ENCODE measurements at regions not wholly inside any gene's neighbourhood (a gene's known extent, or its start where the extent isn't known, plus 50 kb on each side); places are given as distances from the start of the nearest gene placed in this dataset.

- Histone ChIP-seq H4K91ac (replicated peaks; ENCODE audit: insufficient read length, low read length) (no peak overlapping the region), H3K27me3 (replicated peaks in 1 of 4; ENCODE audit: control insufficient read depth in 3 of 4, extremely low read depth in 1 of 4, insufficient read depth in 3 of 4, low read length in 3 of 4) (no peaks in the 10 kb centered on the region), H3K9me3 (ENCODE audit: insufficient read depth in 2 of 2, low read depth in 1 of 2, low read length in 1 of 2) (no peaks in the 10 kb centered on the region), H3K79me2 (ENCODE audit: control insufficient read depth in 1 of 2, insufficient read depth in 2 of 2, low read length in 2 of 2) (no peaks in the 10 kb centered on the region), H4K8ac (ENCODE audit: extremely low read depth, insufficient read depth, low read length) (no peak overlapping the region), H3K14ac (ENCODE audit: insufficient read length) (no peak overlapping the region), H3K36me3 (ENCODE audit: control insufficient read depth in 2 of 4, insufficient read depth in 4 of 4, low read length in 3 of 4) (no peaks in the 10 kb centered on the region), H3K79me1 (ENCODE audit: low read depth, low read length) (no peaks in the 10 kb centered on the region), H3K4me3 (ENCODE audit: extremely low read depth in 1 of 4, insufficient read depth in 2 of 4, low read depth in 3 of 4, low read length in 4 of 4) (no peak overlapping the region), H3K4me1 (replicated peaks in 1 of 4; ENCODE audit: control insufficient read depth in 3 of 4, insufficient read depth in 4 of 4, low read length in 3 of 4) (no peaks in the 10 kb centered on the region), H2BK120ac (replicated peaks; ENCODE audit: low read depth, low read length) (no peak overlapping the region), H3K9ac (replicated peaks in 1 of 4; ENCODE audit: extremely low read depth in 1 of 4, low read depth in 3 of 4, low read length in 3 of 4) (no peak overlapping the region), H4K5ac (ENCODE audit: insufficient read length, low read depth, low read length) (no peak overlapping the region), H3K18ac (ENCODE audit: extremely low read depth, low read length) (no peak overlapping the region), H3K56ac (replicated peaks; ENCODE audit: insufficient read length, low read depth, low read length) (no peak overlapping the region), H3K4me2 (ENCODE audit: insufficient read depth in 1 of 2, low read depth in 2 of 2, low read length in 2 of 2) (no peak overlapping the region), H3K23me2 (ENCODE audit: low read depth, low read length) (no peaks in the 10 kb centered on the region), H2AK5ac (ENCODE audit: low read depth, low read length) (no peak overlapping the region), H2BK5ac (ENCODE audit: low read depth, low read length) (no peak overlapping the region), H4K20me1 (replicated peaks in 1 of 2; ENCODE audit: control insufficient read depth in 1 of 2, insufficient read depth in 2 of 2, low read length in 2 of 2) (no peaks in the 10 kb centered on the region), H2BK20ac (ENCODE audit: low read length) (no peak overlapping the region), H2BK15ac (ENCODE audit: low read length) (no peak overlapping the region), H3K27ac (ENCODE audit: low read depth, low read length) (no peak overlapping the region), H2BK12ac (ENCODE audit: low read depth, low read length) (no peak overlapping the region), H3K4ac (replicated peaks; ENCODE audit: insufficient read length, low read depth, low read length) (no peak overlapping the region), H2AFZ (ENCODE audit: low read length) (no peak overlapping the region; the same call in 1 of the 2 replicates), H3K23ac (ENCODE audit: insufficient read length) (no peak overlapping the region)
- WGBS, 2 experiments (ENCODE audit: extremely low coverage in 1 of 2, insufficient coverage in 1 of 2, insufficient read length in 1 of 2, insufficient replicate concordance in 2 of 2, low coverage in 1 of 2, low lambda C conversion rate in 2 of 2, missing lambda C conversion rate in 1 of 2): 100% methylated on average over 2 of the region's 2 CpGs; no CpG with 5 or more reads in 1 of the 2 experiments
- FAIRE-seq (no peak), DNase-seq (ENCODE audit: low read depth in 1 of 2, low spot score in 2 of 2) (no peak)
- ChIA-PET POLR2A (ENCODE audit: partially characterized antibody) (no interaction called here), CTCF (ENCODE audit: partially characterized antibody) (interaction anchor here (0.5 to 1.9 kb wide), 8 partner anchors 8 to 847 kb away, joined by 3 to 5 read pairs (median 3); no protein-coding TSS in a partner anchor)
- TF ChIP-seq FOSL1 (IDR thresholded peaks at IDR 0.05; ENCODE audit: insufficient read depth, low read depth, low read length) (no peak), BCL11A (IDR thresholded peaks at IDR 0.05; ENCODE audit: low read depth in 2 of 2, low read length in 2 of 2) (no peak), NRF1 (IDR thresholded peaks at IDR 0.05; ENCODE audit: low read depth, low read length) (no peak)
Observed at GRCh38 chr10:111821871-111822270, 361.7 kb downstream of the GPAM start.

All from H1 (cell line).